ENCODE measurements at regions not wholly inside any gene's neighbourhood (a gene's known extent, or its start where the extent isn't known, plus 50 kb on each side); places are given as distances from the start of the nearest gene placed in this dataset.

GRCh38 chr2:155840661-155841060 is 491.9 kb downstream of the NR4A2 start:
- DNase-seq (ENCODE audit: low read depth) = no peak
- H3K4me3 ChIP-seq (ENCODE audit: low read depth, low read length) = no peak overlapping the region
- TF ChIP-seq CTCF (IDR thresholded peaks at IDR 0.05; ENCODE audit: control insufficient read depth, extremely low read depth, insufficient read depth) = no peak

GRCh38 chr2:155839991-155840390 is 492.5 kb downstream of the NR4A2 start:
- H3K4me3 ChIP-seq (ENCODE audit: low read depth, low read length) = no peak overlapping the region
- TF ChIP-seq CTCF (IDR thresholded peaks at IDR 0.05; ENCODE audit: control insufficient read depth, extremely low read depth, insufficient read depth) = no peak
- DNase-seq (ENCODE audit: low read depth) = no peak

GRCh38 chr2:155839436-155839835 is 493.1 kb downstream of the NR4A2 start:
- DNase-seq (ENCODE audit: low read depth) = no peak
- no peak overlapping the region for H3K4me3 ChIP-seq (ENCODE audit: low read depth, low read length)

GRCh38 chr2:155836439-155836838 is 496.1 kb downstream of the NR4A2 start:
- TF ChIP-seq CTCF (IDR thresholded peaks at IDR 0.05; ENCODE audit: control insufficient read depth, extremely low read depth, insufficient read depth) = no peak
- no peak overlapping the region for H3K4me3 ChIP-seq (ENCODE audit: low read depth, low read length)
- no peak for DNase-seq (ENCODE audit: low read depth)

More at GRCh38 chr2:155839436-155839835, 493.1 kb downstream of the NR4A2 start:
- TF ChIP-seq CTCF (IDR thresholded peaks at IDR 0.05; ENCODE audit: control insufficient read depth, extremely low read depth, insufficient read depth) = no peak

- no peak for TF ChIP-seq CTCF (IDR thresholded peaks at IDR 0.05; ENCODE audit: control insufficient read depth, extremely low read depth, insufficient read depth)
- no peak for DNase-seq (ENCODE audit: low read depth)
- H3K4me3 ChIP-seq (ENCODE audit: low read depth, low read length) = no peak overlapping the region
Observed at GRCh38 chr2:155830817-155831579, 501.5 kb downstream of the NR4A2 start.

GRCh38 chr2:155830351-155830750 is 502.2 kb downstream of the NR4A2 start:
- no peak overlapping the region for H3K4me3 ChIP-seq (ENCODE audit: low read depth, low read length)
- no peak for TF ChIP-seq CTCF (IDR thresholded peaks at IDR 0.05; ENCODE audit: control insufficient read depth, extremely low read depth, insufficient read depth)
- no peak for DNase-seq (ENCODE audit: low read depth)

GRCh38 chr2:155825876-155826275 is 506.6 kb downstream of the NR4A2 start:
- DNase-seq (ENCODE audit: low read depth) = no peak
- no peak for TF ChIP-seq CTCF (IDR thresholded peaks at IDR 0.05; ENCODE audit: control insufficient read depth, extremely low read depth, insufficient read depth)
- H3K4me3 ChIP-seq (ENCODE audit: low read depth, low read length) = no peak overlapping the region

Data from LNCaP clone FGC (cell line).